HFF-Myc (cell line): ENCODE measurements at regions not wholly inside any gene's neighbourhood (a gene's known extent, or its start where the extent isn't known, plus 50 kb on each side); places are given as distances from the start of the nearest gene placed in this dataset.

Experiments
- DNase-seq: peaks from one replicate; pipeline ENCODE4 v3.0.0-alpha.2; 2011; ENCODE audit warnings: low read depth; ENCODE audit errors: extremely low read depth
- H3K4me3 ChIP-seq: replicated peaks from 2 replicates; pipeline ENCODE4 v1.5.1; 2011; ENCODE audit warnings: low read depth, mild to moderate bottlenecking, control low read depth, low read length
- TF ChIP-seq, protein P1 (sequence below): IDR thresholded peaks from 2 replicates; pipeline ENCODE4 v1.5.1; 2012; ENCODE audit warnings: mild to moderate bottlenecking, low read depth, low read length, control low read depth; ENCODE audit errors: missing control alignments

- TF ChIP-seq, protein P1, sequence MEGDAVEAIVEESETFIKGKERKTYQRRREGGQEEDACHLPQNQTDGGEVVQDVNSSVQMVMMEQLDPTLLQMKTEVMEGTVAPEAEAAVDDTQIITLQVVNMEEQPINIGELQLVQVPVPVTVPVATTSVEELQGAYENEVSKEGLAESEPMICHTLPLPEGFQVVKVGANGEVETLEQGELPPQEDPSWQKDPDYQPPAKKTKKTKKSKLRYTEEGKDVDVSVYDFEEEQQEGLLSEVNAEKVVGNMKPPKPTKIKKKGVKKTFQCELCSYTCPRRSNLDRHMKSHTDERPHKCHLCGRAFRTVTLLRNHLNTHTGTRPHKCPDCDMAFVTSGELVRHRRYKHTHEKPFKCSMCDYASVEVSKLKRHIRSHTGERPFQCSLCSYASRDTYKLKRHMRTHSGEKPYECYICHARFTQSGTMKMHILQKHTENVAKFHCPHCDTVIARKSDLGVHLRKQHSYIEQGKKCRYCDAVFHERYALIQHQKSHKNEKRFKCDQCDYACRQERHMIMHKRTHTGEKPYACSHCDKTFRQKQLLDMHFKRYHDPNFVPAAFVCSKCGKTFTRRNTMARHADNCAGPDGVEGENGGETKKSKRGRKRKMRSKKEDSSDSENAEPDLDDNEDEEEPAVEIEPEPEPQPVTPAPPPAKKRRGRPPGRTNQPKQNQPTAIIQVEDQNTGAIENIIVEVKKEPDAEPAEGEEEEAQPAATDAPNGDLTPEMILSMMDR = no peak
- H3K4me3 ChIP-seq = no peak overlapping the region
- no peak for DNase-seq
Measured at GRCh38 chr1:163257763-163258162, 55.0 kb upstream of the RGS5 start.

GRCh38 chr1:163258181-163258580 is 55.5 kb upstream of the RGS5 start:
- TF ChIP-seq, protein P1 = no peak
- peak; percentile 72 for DNase-seq
- H3K4me3 ChIP-seq = no peak overlapping the region

- no peak for DNase-seq
- TF ChIP-seq, protein P1 = no peak
- no peak overlapping the region for H3K4me3 ChIP-seq
Measured at GRCh38 chr1:163263818-163264655, 57.7 kb upstream of the NUF2 start.

- no peak overlapping the region for H3K4me3 ChIP-seq
- no peak for DNase-seq
- TF ChIP-seq, protein P1 = no peak
Measured at GRCh38 chr1:163265547-163265946, 56.2 kb upstream of the NUF2 start.

- TF ChIP-seq, protein P1 = no peak
- DNase-seq = no peak
- no peak overlapping the region for H3K4me3 ChIP-seq
Measured at GRCh38 chr1:163267962-163268361, 53.8 kb upstream of the NUF2 start.

DNA sequence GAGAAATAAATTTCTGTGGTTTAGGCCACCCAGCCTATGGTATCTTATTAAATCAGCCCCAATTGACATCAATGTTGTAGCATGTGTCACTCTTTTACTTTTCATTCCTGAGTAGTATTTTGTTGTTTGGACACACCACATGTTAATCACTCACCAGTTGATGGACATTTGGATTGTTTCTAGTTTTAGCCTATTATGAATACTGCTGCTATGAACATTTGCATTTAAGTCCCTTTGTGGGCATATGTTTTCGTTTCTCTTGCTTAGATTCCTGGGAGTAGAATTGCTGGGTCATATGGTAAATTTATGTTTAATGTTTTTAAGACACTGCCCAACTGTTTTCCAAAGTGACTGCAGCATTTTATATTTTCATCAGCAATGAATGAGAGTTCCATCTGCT is 50.2 kb upstream of the NUF2 start:
- H3K4me3 ChIP-seq = no peak overlapping the region
- TF ChIP-seq, protein P1 = no peak
- no peak for DNase-seq
